KMS-11 (cell line): ENCODE measurements at regions not wholly inside any gene's neighbourhood (a gene's known extent, or its start where the extent isn't known, plus 50 kb on each side); places are given as distances from the start of the nearest gene placed in this dataset.

Source experiments
- H2AFZ ChIP-seq: fragments of 200-600 bp; sonication (generic); 2 replicates; pipeline ENCODE4 v1.6.1; 2016; ENCODE audit warnings: antibody characterized with exemption, mixed run types, low read depth
- H3K27ac ChIP-seq: fragments of 200-600 bp; sonication (generic); 2 replicates; pipeline ENCODE4 v1.6.1; 2016; ENCODE audit warnings: mild to moderate bottlenecking, mixed run types
- H3K27me3 ChIP-seq: fragments of 200-600 bp; sonication (generic); 2 replicates; pipeline ENCODE4 v1.6.1; 2017; ENCODE audit warnings: mild to moderate bottlenecking, low read depth, mixed run types, moderate library complexity; ENCODE audit not compliant: insufficient read depth
- H3K36me3 ChIP-seq: fragments of 200-600 bp; sonication (generic); 2 replicates; pipeline ENCODE4 v1.6.1; 2017; ENCODE audit warnings: mild to moderate bottlenecking, mixed run types; ENCODE audit not compliant: insufficient read depth
- H3K4me1 ChIP-seq: fragments of 200-600 bp; sonication (generic); 2 replicates; pipeline ENCODE4 v1.6.1; 2016; ENCODE audit warnings: mild to moderate bottlenecking, low read depth, mixed run types; ENCODE audit not compliant: poor library complexity, severe bottlenecking
- H3K4me2 ChIP-seq: fragments of 200-600 bp; sonication (generic); 2 replicates; pipeline ENCODE4 v1.7.0; 2016; ENCODE audit warnings: mild to moderate bottlenecking, mixed run types
- H3K4me3 ChIP-seq: fragments of 200-600 bp; sonication (generic); IDR thresholded peaks from 2 replicates; pipeline ENCODE4 v1.6.1; 2017; ENCODE audit warnings: low read depth, low read length, mixed read lengths; ENCODE audit not compliant: insufficient read depth
- H3K79me2 ChIP-seq: fragments of 200-600 bp; sonication (generic); 2 replicates; pipeline ENCODE4 v1.6.1; 2016; ENCODE audit warnings: low read depth, mixed run types; ENCODE audit not compliant: insufficient read depth
- H3K9ac ChIP-seq: fragments of 200-600 bp; sonication (generic); 2 replicates; pipeline ENCODE4 v1.6.1; 2016; ENCODE audit warnings: mild to moderate bottlenecking, mixed run types
- H4K20me1 ChIP-seq: fragments of 200-600 bp; sonication (generic); 2 replicates; pipeline ENCODE4 v1.6.1; 2016; ENCODE audit warnings: mild to moderate bottlenecking, mixed run types; ENCODE audit not compliant: insufficient read depth
- TF ChIP-seq, protein P1 (sequence below): fragments of 200-600 bp; sonication (generic); conservative IDR thresholded peaks from 2 replicates; pipeline ENCODE4 v1.6.1; 2017; ENCODE audit warnings: low read depth, mild to moderate bottlenecking, antibody characterized with exemption, low read length, moderate library complexity, mixed read lengths

DNA sequence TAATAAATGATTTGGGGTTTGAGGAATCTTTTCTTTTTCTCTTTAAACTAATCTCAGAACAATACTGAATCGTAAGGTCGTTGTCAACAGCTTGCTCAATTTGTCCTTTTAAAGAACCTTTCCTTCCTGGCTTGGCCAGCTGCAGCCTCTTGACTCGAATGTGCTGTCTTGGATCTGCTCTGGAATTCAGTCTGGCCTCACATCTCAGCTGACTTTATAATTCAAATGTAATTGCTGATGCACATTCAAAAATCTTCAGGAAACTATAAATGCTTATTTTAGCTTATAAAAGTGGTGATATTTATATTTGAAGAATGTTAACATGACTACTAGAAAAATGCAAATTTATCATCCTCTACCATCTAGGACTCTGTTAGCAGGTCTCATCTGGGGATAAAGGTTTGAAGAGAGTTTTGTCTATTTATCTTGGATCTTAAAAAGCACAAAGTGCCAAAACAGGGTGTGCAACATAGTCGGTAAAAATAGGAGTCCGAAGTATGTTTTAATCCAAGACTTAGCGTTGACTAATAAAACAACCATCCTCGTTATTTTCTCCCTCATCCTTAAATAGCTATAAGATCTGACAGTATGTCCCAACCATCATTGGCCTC is 1035.2 kb downstream of the MCTP2 start:
- Histone ChIP-seq H3K4me1 (peaks cover 37% of the 10 kb centered on the region), H4K20me1 (no peaks in the 10 kb centered on the region), H3K9ac (no peak overlapping the region), H2AFZ (no peak overlapping the region), H3K27ac (no peak overlapping the region), H3K79me2 (no peaks in the 10 kb centered on the region), H3K36me3 (no peaks in the 10 kb centered on the region), H3K4me2 (no peak overlapping the region), H3K27me3 (no peaks in the 10 kb centered on the region), H3K4me3 (no peak overlapping the region)
- TF ChIP-seq, protein P1, sequence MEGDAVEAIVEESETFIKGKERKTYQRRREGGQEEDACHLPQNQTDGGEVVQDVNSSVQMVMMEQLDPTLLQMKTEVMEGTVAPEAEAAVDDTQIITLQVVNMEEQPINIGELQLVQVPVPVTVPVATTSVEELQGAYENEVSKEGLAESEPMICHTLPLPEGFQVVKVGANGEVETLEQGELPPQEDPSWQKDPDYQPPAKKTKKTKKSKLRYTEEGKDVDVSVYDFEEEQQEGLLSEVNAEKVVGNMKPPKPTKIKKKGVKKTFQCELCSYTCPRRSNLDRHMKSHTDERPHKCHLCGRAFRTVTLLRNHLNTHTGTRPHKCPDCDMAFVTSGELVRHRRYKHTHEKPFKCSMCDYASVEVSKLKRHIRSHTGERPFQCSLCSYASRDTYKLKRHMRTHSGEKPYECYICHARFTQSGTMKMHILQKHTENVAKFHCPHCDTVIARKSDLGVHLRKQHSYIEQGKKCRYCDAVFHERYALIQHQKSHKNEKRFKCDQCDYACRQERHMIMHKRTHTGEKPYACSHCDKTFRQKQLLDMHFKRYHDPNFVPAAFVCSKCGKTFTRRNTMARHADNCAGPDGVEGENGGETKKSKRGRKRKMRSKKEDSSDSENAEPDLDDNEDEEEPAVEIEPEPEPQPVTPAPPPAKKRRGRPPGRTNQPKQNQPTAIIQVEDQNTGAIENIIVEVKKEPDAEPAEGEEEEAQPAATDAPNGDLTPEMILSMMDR: no peak

DNA sequence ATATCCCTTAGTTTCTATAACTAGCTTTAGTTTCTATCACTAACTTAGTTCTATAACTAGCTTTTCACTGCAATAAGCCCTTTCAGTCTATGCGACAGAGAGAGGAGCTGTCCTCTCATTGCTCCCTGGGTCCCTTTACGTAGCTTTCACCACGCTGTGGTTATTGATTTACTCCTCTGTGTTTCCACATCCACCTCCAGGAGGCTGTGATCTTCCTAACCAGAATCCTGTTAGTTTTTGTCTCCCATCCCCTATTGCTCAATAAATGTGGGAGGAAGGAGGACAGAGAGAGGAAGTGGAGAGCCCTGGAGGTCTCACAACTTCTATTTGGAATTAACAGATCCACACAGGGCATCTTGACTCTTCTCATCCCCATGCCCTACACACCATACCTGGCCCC is 1036.1 kb downstream of the MCTP2 start:
- Histone ChIP-seq H3K27ac (no peak overlapping the region), H3K36me3 (no peaks in the 10 kb centered on the region), H2AFZ (no peak overlapping the region), H3K27me3 (no peaks in the 10 kb centered on the region), H3K9ac (no peak overlapping the region), H3K4me1 (peaks cover 37% of the 10 kb centered on the region), H4K20me1 (no peaks in the 10 kb centered on the region), H3K4me3 (no peak overlapping the region), H3K79me2 (no peaks in the 10 kb centered on the region), H3K4me2 (no peak overlapping the region)
- TF ChIP-seq, protein P1: no peak

DNA sequence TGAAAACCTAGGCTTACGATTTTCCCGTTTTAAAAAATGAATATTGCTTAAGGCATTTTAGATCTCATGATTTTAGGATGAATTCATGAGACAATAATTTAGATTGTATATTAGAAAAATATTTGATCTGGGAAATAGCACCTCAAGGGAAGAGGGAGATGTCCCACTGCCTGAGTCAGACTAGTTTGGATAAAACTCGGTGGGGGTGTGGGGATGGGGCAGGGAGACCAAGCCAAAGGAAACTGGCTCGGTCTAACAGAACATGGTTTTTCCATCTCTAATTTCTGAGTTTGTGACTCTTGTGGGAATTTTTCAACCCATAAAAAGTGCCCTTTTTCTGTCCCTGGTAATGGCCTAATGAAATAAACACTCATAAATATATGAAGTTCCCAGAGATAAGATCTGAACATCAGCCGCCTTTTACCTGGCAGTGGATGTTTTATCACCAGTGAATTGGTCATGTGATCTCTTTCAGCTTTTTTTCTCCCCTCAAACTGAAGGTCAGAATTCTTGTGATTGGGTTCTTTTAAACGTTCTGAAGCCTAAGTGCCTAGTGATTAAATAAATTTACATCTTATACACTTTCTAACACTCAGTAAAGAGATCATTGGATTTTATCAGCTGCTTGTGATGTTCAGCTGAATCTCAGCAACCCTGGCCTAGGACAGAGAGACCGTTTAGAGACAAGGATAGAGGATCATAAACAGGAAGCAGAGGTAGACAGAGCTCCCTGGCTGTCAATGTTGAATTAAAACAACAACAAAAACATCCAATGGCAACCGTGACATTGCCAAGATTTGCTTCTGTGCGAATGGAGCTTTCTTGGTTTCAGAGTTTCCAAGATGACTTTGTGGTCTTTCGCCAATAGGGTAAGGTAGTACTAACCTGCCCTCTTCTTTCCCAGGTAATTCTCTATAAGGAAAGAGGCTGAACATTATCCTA is 1038.2 kb downstream of the MCTP2 start:
- Histone ChIP-seq H3K4me3 (no peak overlapping the region), H3K9ac (no peak overlapping the region), H3K27me3 (no peaks in the 10 kb centered on the region), H3K4me1 (peaks cover 20% of the 10 kb centered on the region), H3K36me3 (no peaks in the 10 kb centered on the region), H2AFZ (no peak overlapping the region), H3K4me2 (no peak overlapping the region), H3K79me2 (no peaks in the 10 kb centered on the region), H3K27ac (no peak overlapping the region), H4K20me1 (no peaks in the 10 kb centered on the region)
- TF ChIP-seq, protein P1: no peak

DNA sequence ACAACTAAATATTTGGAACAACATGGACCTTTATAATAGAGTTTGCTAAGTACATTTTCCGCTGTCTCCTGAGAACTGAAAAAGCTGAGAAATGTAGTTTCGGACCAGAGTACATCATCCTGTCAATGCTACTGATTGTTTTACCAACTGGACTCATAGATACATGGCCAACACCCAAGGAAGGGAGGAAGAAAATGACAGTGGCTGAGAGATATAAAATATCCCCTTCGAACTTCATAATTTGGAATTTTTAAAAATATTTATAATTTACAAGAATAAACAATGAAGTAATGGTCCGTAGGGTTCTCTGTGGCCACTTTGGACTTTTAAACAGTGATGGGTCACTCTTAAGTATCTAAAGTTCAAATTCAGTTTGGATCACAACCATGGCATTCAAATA is 1042.7 kb downstream of the MCTP2 start:
- H3K79me2 ChIP-seq: no peaks in the 10 kb centered on the region
- no peak overlapping the region for H2AFZ ChIP-seq
- H3K27me3 ChIP-seq: no peaks in the 10 kb centered on the region
- H3K4me1 ChIP-seq: no peaks in the 10 kb centered on the region
- H3K9ac ChIP-seq: no peak overlapping the region
- no peak overlapping the region for H3K4me3 ChIP-seq
- H3K27ac ChIP-seq: no peak overlapping the region
- no peaks in the 10 kb centered on the region for H4K20me1 ChIP-seq
- TF ChIP-seq, protein P1: no peak
- H3K4me2 ChIP-seq: no peak overlapping the region
- H3K36me3 ChIP-seq: no peaks in the 10 kb centered on the region
